ENCODE measurements at regions not wholly inside any gene's neighbourhood (a gene's known extent, or its start where the extent isn't known, plus 50 kb on each side); places are given as distances from the start of the nearest gene placed in this dataset.

- H3K14ac ChIP-seq (ENCODE audit: low read length), result no peak overlapping the region
- H3K27ac ChIP-seq (ENCODE audit: low read depth, low read length), result no peak overlapping the region
- H3K4me3 ChIP-seq (ENCODE audit: low read depth, low read length), result no peak overlapping the region
- H3K9me3 ChIP-seq (ENCODE audit: insufficient read depth, low read depth, low read length), result no peaks in the 10 kb centered on the region
- H2BK12ac ChIP-seq (ENCODE audit: low read length), result no peak overlapping the region
- DNase-seq, result peak; percentile 38 to 82
- no CpG with 5 or more reads among the region's 3 CpGs for WGBS (ENCODE audit: extremely low coverage, insufficient coverage, insufficient read length)
- H2AK5ac ChIP-seq (ENCODE audit: low read length), result no peak overlapping the region
- no peak overlapping the region for H4K12ac ChIP-seq (ENCODE audit: low read depth, low read length)
- H3K27me3 ChIP-seq (ENCODE audit: insufficient read depth, low read length), result no peaks in the 10 kb centered on the region
- H3K18ac ChIP-seq (ENCODE audit: low read length), result no peak overlapping the region
- no peak overlapping the region for H3K9ac ChIP-seq (ENCODE audit: low read length)
- H4K8ac ChIP-seq (ENCODE audit: low read depth, low read length), result no peak overlapping the region
- no peak overlapping the region for H3K4ac ChIP-seq (ENCODE audit: low read depth, low read length)
- no peak overlapping the region for H3K23ac ChIP-seq (ENCODE audit: low read length)
- H3K36me3 ChIP-seq (ENCODE audit: control insufficient read depth in 1 of 2, insufficient read depth in 2 of 2, low read length in 2 of 2), result no peaks in the 10 kb centered on the region
- H2AFZ ChIP-seq (ENCODE audit: insufficient read depth, low read length, poor library complexity), result no peak overlapping the region
- H3K79me1 ChIP-seq (ENCODE audit: low read length), result no peaks in the 10 kb centered on the region
- H2BK120ac ChIP-seq (ENCODE audit: insufficient read depth, low read length, poor library complexity), result no peak overlapping the region
- H3K79me2 ChIP-seq (ENCODE audit: control insufficient read depth, insufficient read depth, low read length, poor library complexity), result no peaks in the 10 kb centered on the region
- H4K91ac ChIP-seq (ENCODE audit: low read depth, low read length), result no peak overlapping the region
- no peak overlapping the region for H2BK5ac ChIP-seq (ENCODE audit: low read depth, low read length, poor library complexity)
- no peaks in the 10 kb centered on the region for H3K4me1 ChIP-seq (ENCODE audit: control insufficient read depth in 1 of 2, insufficient read depth in 2 of 2, low read length in 2 of 2)
- H3K4me2 ChIP-seq (ENCODE audit: low read length), result no peak overlapping the region
These were observed 115.4 kb downstream of the DUSP6 start for GRCh38 chr12:89236748-89237383.

- Histone ChIP-seq H4K91ac (ENCODE audit: low read depth, low read length) (no peak overlapping the region), H2AFZ (ENCODE audit: insufficient read depth, low read length, poor library complexity) (no peak overlapping the region), H3K4me1 (ENCODE audit: control insufficient read depth in 1 of 2, insufficient read depth in 2 of 2, low read length in 2 of 2) (no peaks in the 10 kb centered on the region), H3K23ac (ENCODE audit: low read length) (no peak overlapping the region), H2BK120ac (ENCODE audit: insufficient read depth, low read length, poor library complexity) (no peak overlapping the region), H4K12ac (ENCODE audit: low read depth, low read length) (no peak overlapping the region), H3K18ac (ENCODE audit: low read length) (no peak overlapping the region), H3K27me3 (ENCODE audit: insufficient read depth, low read length) (no peaks in the 10 kb centered on the region), H3K36me3 (ENCODE audit: control insufficient read depth in 1 of 2, insufficient read depth in 2 of 2, low read length in 2 of 2) (no peaks in the 10 kb centered on the region), H2BK5ac (ENCODE audit: low read depth, low read length, poor library complexity) (no peak overlapping the region), H3K79me1 (ENCODE audit: low read length) (no peaks in the 10 kb centered on the region), H3K9me3 (ENCODE audit: insufficient read depth, low read depth, low read length) (no peaks in the 10 kb centered on the region), H3K4me2 (ENCODE audit: low read length) (no peak overlapping the region), H4K8ac (ENCODE audit: low read depth, low read length) (no peak overlapping the region), H3K4me3 (ENCODE audit: low read depth, low read length) (no peak overlapping the region), H3K79me2 (ENCODE audit: control insufficient read depth, insufficient read depth, low read length, poor library complexity) (no peaks in the 10 kb centered on the region), H3K27ac (ENCODE audit: low read depth, low read length) (no peak overlapping the region), H2AK5ac (ENCODE audit: low read length) (no peak overlapping the region), H2BK12ac (ENCODE audit: low read length) (no peak overlapping the region), H3K9ac (ENCODE audit: low read length) (no peak overlapping the region), H3K14ac (ENCODE audit: low read length) (no peak overlapping the region), H3K4ac (ENCODE audit: low read depth, low read length) (no peak overlapping the region)
- no peak for DNase-seq
- WGBS (ENCODE audit: extremely low coverage, insufficient coverage, insufficient read length), result no CpG with 5 or more reads among the region's 1 CpG
These were observed 116.1 kb downstream of the DUSP6 start for GRCh38 chr12:89236237-89236636.

GRCh38 chr12:89235189-89235993, 116.9 kb downstream of the DUSP6 start:
- Histone ChIP-seq H3K9me3 (ENCODE audit: insufficient read depth, low read depth, low read length) (no peaks in the 10 kb centered on the region), H3K36me3 (ENCODE audit: control insufficient read depth in 1 of 2, insufficient read depth in 2 of 2, low read length in 2 of 2) (no peaks in the 10 kb centered on the region), H3K23ac (ENCODE audit: low read length) (no peak overlapping the region), H2AFZ (ENCODE audit: insufficient read depth, low read length, poor library complexity) (no peak overlapping the region), H4K12ac (ENCODE audit: low read depth, low read length) (no peak overlapping the region), H3K9ac (ENCODE audit: low read length) (no peak overlapping the region), H3K4me3 (ENCODE audit: low read depth, low read length) (no peak overlapping the region), H2AK5ac (ENCODE audit: low read length) (no peak overlapping the region), H4K91ac (ENCODE audit: low read depth, low read length) (no peak overlapping the region), H3K4me1 (ENCODE audit: control insufficient read depth in 1 of 2, insufficient read depth in 2 of 2, low read length in 2 of 2) (no peaks in the 10 kb centered on the region), H3K79me1 (ENCODE audit: low read length) (no peaks in the 10 kb centered on the region), H2BK5ac (ENCODE audit: low read depth, low read length, poor library complexity) (no peak overlapping the region), H2BK120ac (ENCODE audit: insufficient read depth, low read length, poor library complexity) (no peak overlapping the region), H3K18ac (ENCODE audit: low read length) (no peak overlapping the region), H3K27me3 (ENCODE audit: insufficient read depth, low read length) (no peaks in the 10 kb centered on the region), H3K4me2 (ENCODE audit: low read length) (no peak overlapping the region), H3K4ac (ENCODE audit: low read depth, low read length) (no peak overlapping the region), H4K8ac (ENCODE audit: low read depth, low read length) (no peak overlapping the region), H3K79me2 (ENCODE audit: control insufficient read depth, insufficient read depth, low read length, poor library complexity) (no peaks in the 10 kb centered on the region), H2BK12ac (ENCODE audit: low read length) (no peak overlapping the region), H3K14ac (ENCODE audit: low read length) (no peak overlapping the region), H3K27ac (ENCODE audit: low read depth, low read length) (no peak overlapping the region)
- no peak for DNase-seq
- no CpG with 5 or more reads among the region's 5 CpGs for WGBS (ENCODE audit: extremely low coverage, insufficient coverage, insufficient read length)

GRCh38 chr12:89234324-89235114, 117.8 kb downstream of the DUSP6 start:
- WGBS (ENCODE audit: extremely low coverage, insufficient coverage, insufficient read length), result no CpG with 5 or more reads among the region's 4 CpGs

More at GRCh38 chr12:89234324-89235114, 117.8 kb downstream of the DUSP6 start:
- H3K36me3 ChIP-seq (ENCODE audit: control insufficient read depth in 1 of 2, insufficient read depth in 2 of 2, low read length in 2 of 2), result no peaks in the 10 kb centered on the region
- H3K27ac ChIP-seq (ENCODE audit: low read depth, low read length), result no peak overlapping the region
- H3K79me1 ChIP-seq (ENCODE audit: low read length), result no peaks in the 10 kb centered on the region
- no peak overlapping the region for H3K4ac ChIP-seq (ENCODE audit: low read depth, low read length)
- no peak overlapping the region for H4K12ac ChIP-seq (ENCODE audit: low read depth, low read length)
- no peak overlapping the region for H2AK5ac ChIP-seq (ENCODE audit: low read length)
- no peak overlapping the region for H2AFZ ChIP-seq (ENCODE audit: insufficient read depth, low read length, poor library complexity)
- no peak overlapping the region for H2BK120ac ChIP-seq (ENCODE audit: insufficient read depth, low read length, poor library complexity)
- no peaks in the 10 kb centered on the region for H3K79me2 ChIP-seq (ENCODE audit: control insufficient read depth, insufficient read depth, low read length, poor library complexity)
- no peak overlapping the region for H2BK5ac ChIP-seq (ENCODE audit: low read depth, low read length, poor library complexity)
- H3K9me3 ChIP-seq (ENCODE audit: insufficient read depth, low read depth, low read length), result no peaks in the 10 kb centered on the region
- no peak overlapping the region for H2BK12ac ChIP-seq (ENCODE audit: low read length)
- H3K14ac ChIP-seq (ENCODE audit: low read length), result no peak overlapping the region
- no peak overlapping the region for H3K4me3 ChIP-seq (ENCODE audit: low read depth, low read length)
- H3K4me2 ChIP-seq (ENCODE audit: low read length), result no peak overlapping the region
- H3K4me1 ChIP-seq (ENCODE audit: control insufficient read depth in 1 of 2, insufficient read depth in 2 of 2, low read length in 2 of 2), result no peaks in the 10 kb centered on the region
- no peak overlapping the region for H3K18ac ChIP-seq (ENCODE audit: low read length)
- no peak overlapping the region for H3K9ac ChIP-seq (ENCODE audit: low read length)
- no peak overlapping the region for H3K23ac ChIP-seq (ENCODE audit: low read length)
- H3K27me3 ChIP-seq (ENCODE audit: insufficient read depth, low read length), result no peaks in the 10 kb centered on the region
- DNase-seq, result no peak
- H4K8ac ChIP-seq (ENCODE audit: low read depth, low read length), result no peak overlapping the region
- H4K91ac ChIP-seq (ENCODE audit: low read depth, low read length), result no peak overlapping the region

All from trophoblast cell (in vitro differentiated cells and primary cell).